Hypothalamus (tissue), 51 donors: ENCODE measurements at regions not wholly inside any gene's neighbourhood (a gene's known extent, or its start where the extent isn't known, plus 50 kb on each side); places are given as distances from the start of the nearest gene placed in this dataset.
A peak's percentile ranks its signal among the peaks of the same experiment; 100 is the strongest.
"Not testable (repeated sequence)": the region's sequence is repeated elsewhere in the genome, so short reads cannot be mapped to it uniquely, and the experiment has no call there.

ENCODE experiments used
- DNase-seq, 51 donors: peaks; one replicate each; lab custom pipeline; 2025; lab: John Stamatoyannopoulos, UW

DNA sequence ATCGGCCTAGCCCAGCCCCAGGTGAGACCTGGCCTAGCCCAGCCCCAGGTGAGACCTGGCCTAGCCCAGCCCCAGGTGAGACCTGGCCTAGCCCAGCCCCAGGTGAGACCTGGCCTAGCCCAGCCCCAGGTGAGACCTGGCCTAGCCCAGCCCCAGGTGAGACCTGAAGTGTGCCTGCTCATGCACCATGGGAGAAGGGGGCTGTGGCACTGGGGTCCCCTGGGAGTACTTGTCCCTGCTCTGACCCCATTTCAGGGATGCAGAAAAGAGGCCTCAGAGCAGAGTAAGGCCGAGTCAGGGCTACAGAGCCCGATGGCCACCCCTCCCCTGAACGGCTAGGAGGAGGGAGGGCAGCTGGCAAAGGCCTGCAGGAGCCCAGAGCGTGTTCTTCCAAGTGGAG is 129.6 kb downstream of the CRYBB2 start:
- not testable (repeated sequence) for DNase-seq

DNA sequence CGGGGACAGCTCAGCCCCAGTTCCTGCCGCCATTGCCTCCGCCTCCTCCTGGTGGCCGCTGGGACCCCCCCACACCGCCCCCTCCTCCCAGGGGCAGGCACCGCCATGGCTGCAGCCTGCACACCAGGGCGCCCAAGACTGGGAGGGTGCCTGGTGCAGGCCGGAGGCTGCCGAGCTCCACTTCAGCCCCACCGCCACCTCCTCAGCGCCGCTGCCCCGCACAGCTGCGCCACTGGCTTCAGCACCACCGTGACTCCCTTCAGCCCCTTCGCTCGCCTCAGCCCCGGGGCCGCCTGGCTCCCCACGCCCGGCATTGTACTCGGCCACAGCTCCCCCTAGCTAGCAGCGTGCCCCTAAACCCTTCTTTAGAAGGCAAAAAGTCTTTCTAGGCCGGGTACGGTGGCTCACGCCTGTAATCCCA is 131.1 kb downstream of the CRYBB2 start:
- no peak for DNase-seq

DNA sequence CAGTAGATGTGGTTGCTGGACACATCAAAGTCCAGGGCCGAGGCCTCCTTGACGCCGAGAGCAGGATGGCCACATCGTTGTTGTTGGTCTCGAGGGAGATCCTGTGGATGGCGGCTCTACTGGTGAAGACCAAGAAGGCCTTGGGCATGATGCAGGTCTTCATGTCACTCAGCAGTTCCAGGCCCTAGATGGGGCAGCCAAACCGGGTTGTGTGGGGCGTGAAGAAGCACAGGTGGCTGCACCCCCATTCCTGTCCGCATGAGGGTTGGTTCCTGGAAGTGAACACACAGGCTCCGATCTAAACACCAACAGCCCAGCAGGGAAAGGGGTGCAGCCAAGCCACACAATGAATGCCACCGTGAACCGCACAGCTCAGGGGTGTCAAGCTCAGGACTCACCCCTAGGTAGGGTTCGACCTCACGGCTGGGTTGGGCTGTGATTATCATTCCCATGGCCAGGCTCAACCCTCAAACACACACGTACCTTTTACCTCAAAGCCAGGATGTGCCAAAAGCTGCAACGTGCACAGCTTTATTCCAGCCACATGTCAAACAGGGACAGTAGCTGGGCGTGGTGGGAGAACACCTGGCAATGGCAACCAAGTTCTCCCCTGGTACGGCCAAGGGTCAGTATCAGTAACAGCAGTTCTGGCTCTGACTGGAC is 132.3 kb downstream of the CRYBB2 start:
- DNase-seq: no peak

DNA sequence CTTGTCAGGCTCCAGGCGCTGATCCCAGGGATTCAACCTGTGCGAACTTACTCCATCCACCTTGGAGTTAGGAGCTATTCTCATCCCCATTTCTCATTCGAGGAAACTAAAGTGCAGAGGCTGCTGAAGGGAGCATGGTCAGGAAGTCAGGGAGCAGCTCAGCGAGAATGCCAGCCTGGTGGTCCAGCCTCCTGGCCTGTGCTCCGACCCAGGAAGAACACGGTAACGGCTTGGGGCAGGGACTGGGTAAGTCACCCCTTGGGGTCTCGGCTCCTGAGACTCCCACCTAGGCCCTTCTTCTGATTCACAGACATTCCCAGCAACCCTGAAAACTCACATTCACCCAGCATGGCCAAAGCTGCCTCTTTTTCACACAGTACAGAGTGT is 132.8 kb downstream of the CRYBB2 start:
- DNase-seq: no peak

DNA sequence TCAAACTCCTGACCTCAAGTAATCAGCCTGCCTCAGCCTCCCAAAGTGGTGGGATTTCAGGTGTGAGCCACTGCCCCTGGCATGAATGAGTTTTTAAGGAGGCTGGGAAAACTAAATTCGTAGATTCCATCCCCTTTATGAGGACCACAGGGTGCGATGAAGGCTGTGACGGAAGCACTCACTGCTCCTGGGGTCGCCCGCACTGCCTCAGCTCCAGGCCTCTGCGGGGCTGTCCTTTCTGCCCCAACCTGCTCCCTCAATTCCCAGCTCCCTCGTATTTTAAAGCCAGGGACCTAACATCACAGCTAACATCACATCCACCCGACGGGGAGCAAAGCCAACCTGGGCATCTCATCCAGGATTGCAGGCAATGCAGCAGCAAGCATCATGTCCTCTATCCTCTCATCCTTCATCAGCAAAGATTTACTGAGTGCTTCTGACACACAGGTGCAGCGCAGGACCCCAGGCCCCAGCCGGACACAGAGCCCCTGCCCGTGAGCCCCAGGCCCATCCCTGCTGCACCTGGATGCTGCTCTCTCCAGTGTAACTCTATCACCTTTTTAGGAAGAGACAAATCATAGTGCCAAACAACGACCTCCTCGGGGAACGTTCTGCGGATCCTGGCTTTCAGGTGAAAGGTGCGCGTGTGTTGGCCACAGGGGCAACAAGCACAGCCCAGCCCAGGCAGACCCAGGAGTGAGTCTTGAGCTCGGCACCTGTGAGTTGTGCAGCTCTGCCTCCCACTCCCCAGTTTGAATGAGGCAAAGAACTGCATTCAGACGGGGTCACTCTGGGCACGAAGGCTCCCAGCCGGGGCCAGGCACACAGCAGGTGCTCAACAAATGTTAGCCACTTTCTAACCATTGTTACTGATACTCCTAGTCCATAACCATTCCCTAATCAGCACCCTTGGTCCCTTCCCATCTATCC is 134.3 kb downstream of the CRYBB2 start:
- DNase-seq: no peak

DNA sequence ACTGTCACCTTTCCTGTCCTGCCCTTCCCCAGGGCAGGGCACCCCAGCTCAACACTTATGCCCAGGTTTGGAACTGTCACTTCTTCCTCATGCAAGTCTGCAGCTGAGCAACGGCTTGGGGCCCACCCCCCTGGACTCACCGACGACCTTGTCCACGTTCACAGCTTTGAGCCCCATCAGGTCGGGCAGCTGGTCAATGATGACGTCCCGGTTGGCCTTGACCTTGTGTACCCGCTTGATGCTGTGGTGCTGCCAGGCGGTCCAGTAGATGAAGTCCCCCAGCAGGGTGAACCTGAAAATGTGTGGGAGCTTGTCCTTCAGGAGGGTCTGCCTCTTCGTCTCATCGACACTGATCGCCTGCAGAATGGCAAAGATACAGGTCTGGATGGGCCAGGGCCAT is 135.0 kb downstream of the CRYBB2 start:
- DNase-seq: no peak

DNA sequence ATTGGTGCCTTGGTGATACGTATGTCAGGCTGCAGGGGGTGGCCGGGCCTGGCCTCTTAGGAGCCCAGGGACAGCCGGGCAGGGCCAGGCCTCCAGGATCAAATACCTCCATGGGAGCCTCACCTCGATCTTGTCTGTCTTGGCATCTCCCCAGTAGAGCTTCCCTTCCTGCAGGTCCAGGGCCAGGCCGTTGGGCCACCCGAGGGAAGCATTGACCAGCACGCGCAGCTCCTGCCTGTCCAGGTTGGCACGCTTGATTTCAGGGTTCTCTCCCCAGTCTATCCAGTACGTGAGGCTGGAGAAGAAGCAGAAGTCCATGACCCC is 137.7 kb downstream of the CRYBB2 start:
- DNase-seq: no peak

DNA sequence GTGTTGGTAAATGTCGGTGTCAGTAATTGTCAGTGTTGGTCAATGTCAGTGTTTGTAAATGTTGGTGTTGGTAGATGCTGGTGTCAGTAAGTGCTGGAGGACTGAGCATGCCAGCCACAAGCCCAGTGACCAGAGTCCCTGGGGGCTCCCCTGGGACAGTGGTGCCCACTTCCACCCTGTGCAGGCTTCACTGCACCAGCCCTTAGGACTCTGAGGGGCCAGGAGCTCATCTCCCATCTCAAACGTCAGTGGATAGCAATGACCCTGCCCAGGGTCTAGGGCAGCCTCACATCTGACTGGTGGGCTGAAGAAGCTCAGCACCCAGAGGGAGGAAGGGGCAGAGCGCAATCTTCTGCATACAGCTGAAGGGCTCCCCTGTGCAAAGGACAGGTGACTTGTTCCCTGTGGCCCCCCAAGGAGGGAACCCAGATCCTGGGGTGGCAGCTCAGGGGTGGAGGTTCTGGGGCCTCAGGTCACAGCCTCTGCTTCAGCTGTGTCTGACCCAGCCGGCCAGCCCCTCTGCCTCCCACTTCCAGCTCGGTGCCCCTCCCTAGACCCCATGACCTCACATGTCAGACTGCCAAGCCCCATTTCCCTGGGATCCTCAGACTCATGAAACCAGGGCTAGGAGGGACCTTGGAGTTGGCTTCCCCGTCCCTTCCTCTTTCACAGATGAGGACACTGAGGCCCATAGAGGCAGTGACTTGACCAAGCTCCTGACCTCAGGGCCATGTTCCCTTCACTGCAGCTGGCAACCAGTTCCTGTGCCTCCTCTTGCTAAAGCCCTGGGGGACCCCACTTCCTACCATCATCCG is 138.4 kb downstream of the CRYBB2 start:
- no peak for DNase-seq

DNA sequence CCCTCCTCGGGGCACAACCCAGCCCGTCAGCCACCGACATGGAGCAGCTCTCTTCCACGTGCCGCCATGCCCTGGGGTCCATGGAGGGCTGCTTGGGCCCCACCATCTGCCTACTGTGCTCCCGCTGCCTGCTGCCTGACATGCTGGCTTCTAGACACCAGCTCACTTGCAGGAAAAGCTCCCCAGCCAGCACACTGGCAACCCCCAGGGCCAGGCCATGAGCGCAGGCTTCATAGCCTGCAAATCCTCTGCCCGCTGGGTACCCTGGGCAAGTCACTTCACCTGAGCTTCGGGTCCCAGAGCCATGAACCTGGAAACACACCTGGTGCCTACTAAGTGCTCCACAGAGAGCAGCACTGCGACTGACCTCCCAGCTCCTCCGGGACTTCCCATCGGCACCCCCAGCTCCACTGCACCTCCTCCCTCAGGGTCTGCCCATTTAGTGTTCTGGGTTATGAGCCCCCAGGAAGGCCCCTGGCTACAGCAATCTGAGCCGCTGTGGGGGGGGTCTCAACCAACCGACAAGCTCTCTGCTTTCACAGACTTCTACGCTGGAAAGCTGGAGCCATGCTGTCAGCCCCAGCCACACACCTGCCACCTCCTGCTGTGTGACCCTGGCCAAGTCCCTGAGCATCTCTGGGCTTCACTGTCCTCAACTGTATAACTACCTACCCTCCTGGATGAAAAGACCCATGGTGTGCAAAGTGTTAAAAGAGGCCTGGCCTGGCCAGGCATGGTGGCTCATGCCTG is 139.2 kb downstream of the CRYBB2 start:
- no peak for DNase-seq

DNA sequence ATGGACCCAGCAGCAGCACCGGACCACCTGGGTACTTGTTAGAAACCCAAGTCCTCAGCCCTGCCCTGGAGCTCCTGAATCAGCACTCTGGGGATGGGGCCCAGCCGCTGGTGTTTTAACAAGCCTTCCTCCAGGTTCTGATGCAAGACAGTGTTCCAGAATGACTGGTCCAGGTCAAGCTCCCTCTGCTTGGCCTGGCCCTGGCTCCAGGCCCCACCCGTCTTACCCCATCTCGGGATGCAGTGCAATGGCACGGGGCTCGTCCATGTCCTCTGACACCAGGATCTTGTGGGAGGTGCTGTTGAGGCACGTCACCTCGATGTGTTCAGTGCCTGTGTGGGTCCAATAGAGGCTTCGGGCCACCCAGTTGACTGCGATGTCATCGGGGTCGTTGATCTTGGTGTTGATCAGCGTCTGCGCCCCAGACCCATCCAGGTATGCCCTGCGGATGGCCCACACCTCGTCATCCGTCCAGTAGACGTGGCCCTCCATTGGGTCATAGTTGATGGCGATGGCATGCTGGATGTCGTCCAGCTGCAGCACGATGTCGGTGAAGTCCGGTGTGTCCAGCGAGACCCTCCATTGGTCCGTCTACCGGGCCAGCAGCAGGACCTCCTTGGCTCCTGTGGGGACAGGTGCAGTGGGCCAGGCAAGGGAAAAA is 140.3 kb downstream of the CRYBB2 start:
- no peak for DNase-seq

DNA sequence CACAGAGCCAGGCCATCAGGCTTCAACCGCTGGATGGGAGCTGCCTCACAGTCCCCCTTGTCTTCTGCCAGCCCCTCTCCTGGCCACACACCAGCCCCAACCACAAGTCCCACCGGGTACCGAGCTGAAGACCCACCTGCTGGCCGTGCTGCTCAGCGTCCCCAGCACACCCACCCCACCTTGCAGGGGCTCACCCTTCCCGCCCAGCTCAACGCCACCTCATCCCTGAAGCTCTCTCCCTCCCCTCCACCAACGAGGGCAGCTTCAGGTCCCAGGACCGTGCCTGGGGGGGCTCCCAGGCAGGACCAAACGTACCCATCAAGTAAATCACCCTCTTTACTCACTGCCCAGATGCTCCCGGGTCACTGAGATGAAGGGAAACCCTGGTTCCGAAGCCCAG is 141.0 kb downstream of the CRYBB2 start:
- no peak for DNase-seq

DNA sequence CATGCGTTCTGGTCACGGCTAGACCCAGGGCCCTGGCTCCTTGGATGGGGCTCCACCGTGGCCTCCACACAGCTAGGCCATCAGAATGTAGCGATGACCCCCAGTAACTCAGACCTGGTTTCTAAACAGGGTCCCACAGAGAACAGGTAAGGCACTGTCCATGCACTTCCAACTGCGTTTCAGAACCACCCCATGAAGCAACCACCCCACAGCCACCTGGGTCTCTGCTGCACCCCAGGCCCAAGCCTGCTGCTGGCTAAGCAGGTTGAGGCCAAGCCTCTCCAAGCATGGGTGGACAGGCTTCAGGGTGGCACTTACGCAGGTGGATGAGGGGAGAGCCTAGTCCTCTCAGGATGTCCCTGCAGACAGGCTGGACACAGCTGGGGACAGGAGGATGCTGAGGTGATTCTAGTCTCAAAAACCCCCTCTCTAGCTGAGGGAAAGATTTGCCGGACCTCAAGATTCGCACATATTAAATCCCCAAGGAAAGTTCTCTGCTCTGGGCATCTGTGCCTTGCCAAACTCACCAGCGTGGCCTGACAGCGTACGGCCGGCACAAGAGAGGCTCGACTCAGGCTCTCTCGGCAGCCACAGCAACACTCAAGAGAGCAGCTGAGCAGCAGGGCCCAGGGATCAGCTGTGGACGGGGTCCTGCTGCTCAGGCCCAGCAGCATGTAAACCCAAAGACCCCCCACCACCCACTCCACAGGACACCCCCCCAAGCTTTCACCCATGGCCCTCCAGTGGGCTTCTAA is 141.6 kb downstream of the CRYBB2 start:
- no peak for DNase-seq

DNA sequence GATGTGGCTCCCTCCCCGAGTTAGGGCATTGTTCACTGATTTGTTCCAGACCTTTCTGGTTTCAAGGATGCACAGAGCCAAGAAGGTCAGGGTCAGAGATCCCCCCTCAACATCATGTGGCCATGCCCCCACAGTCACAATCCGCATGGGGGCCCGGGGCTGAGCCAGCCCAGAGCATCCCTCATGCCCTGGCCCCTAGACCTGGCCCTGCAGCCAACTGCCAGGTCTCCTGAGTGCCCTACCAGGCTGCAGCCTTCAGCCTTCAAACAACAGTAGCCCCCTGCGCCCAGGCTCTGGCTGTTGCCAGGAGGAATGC is 142.4 kb downstream of the CRYBB2 start:
- DNase-seq: no peak

DNA sequence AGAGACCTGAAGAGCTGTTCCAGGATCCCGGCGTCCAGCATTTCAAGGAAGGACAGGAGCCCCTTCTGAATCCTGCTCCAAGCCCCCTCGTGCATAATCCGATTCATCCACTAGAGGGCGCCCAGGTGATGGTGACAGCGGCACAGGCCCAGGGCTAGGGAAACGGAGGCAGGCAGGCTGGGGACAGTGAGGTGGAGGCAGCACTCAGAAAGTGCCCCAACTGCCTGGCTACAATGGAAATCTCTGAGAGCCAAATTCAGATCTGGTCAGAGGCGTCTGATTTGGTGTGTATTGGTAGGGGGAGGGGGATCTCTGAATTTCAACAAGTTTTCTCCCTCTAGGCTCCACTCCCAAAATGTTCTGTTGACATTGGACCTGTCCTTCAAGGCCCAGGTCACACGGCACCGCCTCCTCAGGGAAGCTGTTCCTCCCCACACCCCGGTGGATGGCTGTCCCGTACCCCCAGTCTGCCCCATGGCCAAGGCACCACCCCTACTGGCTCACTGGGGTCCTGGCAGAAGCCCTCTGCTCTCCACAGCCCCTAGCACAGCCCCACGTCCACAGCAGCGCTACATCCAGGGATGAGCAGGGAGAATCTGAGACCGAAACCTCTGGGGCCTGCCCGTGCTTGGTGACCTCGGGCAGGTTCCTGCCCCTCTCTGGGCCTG is 142.9 kb downstream of the CRYBB2 start:
- DNase-seq: peak in 45 of 51 donors; percentile 2 to 77 (median 37)

DNA sequence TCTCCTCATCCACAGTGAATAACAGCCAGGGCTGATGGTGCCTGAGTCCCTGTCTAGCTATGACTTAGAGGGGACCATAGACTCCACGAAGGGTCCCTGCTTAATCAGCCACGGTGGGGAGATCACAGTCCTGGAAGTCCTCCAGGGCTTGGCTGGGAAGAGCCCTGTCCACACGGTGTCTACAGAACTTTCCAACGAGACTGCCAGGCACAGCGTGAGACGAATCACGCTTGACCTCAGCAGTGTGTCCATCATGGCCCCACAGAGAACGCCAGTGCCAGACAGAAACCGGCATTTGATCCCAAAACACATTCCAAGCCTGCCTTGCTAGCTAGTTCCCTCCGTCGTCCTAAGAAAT is 143.4 kb downstream of the CRYBB2 start:
- DNase-seq: no peak

DNA sequence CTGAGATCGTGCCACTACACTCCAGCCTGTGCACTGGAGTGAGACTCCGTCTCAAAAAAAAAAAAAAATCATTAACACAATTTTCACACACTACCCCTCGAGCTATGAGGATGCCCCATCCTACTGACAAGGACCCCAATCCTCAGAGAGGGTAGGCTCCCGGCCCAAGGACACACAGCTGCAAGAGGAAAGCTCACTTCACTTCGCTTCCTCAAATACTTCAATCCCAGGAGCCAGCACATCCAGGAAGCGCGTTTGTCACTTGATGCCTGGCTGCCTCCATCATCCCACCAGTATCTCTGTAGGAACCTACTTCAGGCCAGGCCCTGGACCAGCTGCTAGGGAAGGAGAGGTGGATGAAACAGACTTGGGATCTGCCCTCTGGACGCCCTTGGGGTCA is 144.0 kb downstream of the CRYBB2 start:
- no peak for DNase-seq

DNA sequence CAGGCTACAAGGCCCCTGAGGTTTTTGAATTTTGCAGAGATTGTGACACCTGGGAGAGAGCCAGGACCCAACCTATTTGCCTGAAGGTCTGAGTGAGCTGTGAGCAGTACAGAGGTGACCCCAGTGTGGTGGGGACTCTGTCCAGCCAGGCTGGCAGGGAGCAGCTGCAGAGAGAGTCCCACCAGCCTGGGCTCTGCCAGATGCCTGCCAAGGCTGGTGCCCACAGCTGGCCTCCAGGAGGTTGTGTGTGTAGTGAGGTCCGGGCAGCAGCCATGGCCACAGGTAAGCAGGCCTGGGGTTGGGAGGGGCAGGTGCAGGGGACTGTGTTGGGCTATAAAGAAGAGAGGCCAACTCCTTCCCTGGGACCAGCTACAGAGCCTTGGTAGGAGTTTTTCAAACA is 144.8 kb downstream of the CRYBB2 start:
- DNase-seq: no peak

DNA sequence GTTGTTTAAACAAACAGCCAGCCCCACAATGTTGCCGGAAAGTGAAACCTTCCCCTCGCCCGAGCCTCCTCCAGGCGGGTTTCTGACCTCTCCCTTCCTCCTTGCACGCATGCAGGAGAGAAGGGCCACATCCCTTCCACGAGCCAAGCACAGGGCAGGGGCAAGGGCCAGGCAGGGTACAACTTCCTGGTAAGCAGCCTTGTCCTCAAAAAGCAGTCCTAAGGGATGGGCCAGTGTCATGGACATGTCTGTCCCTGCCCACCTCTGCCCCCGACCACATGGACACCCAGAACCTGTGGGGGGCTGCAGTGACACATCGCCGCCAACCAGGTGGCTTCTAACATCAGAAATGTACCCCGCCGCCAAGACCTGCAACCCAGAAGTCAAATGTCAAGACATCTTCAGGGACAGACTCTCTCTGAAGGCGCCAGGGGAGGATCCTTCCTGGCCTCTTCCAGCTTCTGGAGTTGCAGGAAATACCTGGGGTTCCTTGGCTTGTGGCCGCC is 145.3 kb downstream of the CRYBB2 start:
- DNase-seq: no peak
